Kidney epithelial cell (primary cell): ENCODE measurements at regions not wholly inside any gene's neighbourhood (a gene's known extent, or its start where the extent isn't known, plus 50 kb on each side); places are given as distances from the start of the nearest gene placed in this dataset.
"Not testable (repeated sequence)": the region's sequence is repeated elsewhere in the genome, so short reads cannot be mapped to it uniquely, and the experiment has no call there.

Experiments used
- DNase-seq: peaks from one replicate; pipeline ENCODE4 v3.0.0-alpha.2; 2010; ENCODE audit warnings: low read depth
- H3K27me3 ChIP-seq: 2 replicates; pipeline ENCODE4 v1.6.0; 2011; ENCODE audit warnings: low read length; ENCODE audit not compliant: control insufficient read depth, insufficient read depth
- H3K36me3 ChIP-seq: 2 replicates; pipeline ENCODE4 v1.5.1; 2011; ENCODE audit warnings: low read length; ENCODE audit not compliant: control insufficient read depth, insufficient read depth
- H3K4me3 ChIP-seq: 2 replicates; pipeline ENCODE4 v1.5.1; 2011; ENCODE audit warnings: low read depth, mild to moderate bottlenecking, control low read depth, low read length
- CTCF ChIP-seq: IDR thresholded peaks from 2 replicates; pipeline ENCODE4 v1.5.1; 2011; ENCODE audit warnings: mild to moderate bottlenecking, moderate library complexity, low read length, control low read depth, inconsistent platforms; ENCODE audit not compliant: insufficient read depth, poor library complexity, severe bottlenecking

GRCh38 chr1:200487650-200488049 is 77.8 kb upstream of the ZNF281 start:
- Histone ChIP-seq H3K4me3 (no peak overlapping the region), H3K36me3 (no peaks in the 10 kb centered on the region), H3K27me3 (no peaks in the 10 kb centered on the region)
- DNase-seq = no peak
- no peak for TF ChIP-seq CTCF

- H3K36me3 ChIP-seq = no peaks in the 10 kb centered on the region
- no peak overlapping the region for H3K4me3 ChIP-seq
- no peak for DNase-seq
- H3K27me3 ChIP-seq = no peaks in the 10 kb centered on the region
- TF ChIP-seq CTCF = no peak
Observed at GRCh38 chr1:200486634-200487033, 76.8 kb upstream of the ZNF281 start.

GRCh38 chr1:200484438-200484946 is 74.7 kb upstream of the ZNF281 start:
- not testable (repeated sequence) for H3K36me3 ChIP-seq, H3K27me3 ChIP-seq, H3K4me3 ChIP-seq, DNase-seq

- peak; percentile 99 for DNase-seq
- Histone ChIP-seq H3K27me3 (no peaks in the 10 kb centered on the region), H3K4me3 (no peak overlapping the region), H3K36me3 (no peaks in the 10 kb centered on the region)
- TF ChIP-seq CTCF = no peak
Observed at GRCh38 chr1:200483491-200484143, 73.8 kb upstream of the ZNF281 start.

- no peak overlapping the region for H3K4me3 ChIP-seq
- TF ChIP-seq CTCF = no peak
- DNase-seq = no peak
- H3K27me3 ChIP-seq = no peaks in the 10 kb centered on the region
- no peaks in the 10 kb centered on the region for H3K36me3 ChIP-seq
Observed at GRCh38 chr1:200480964-200481363, 71.1 kb upstream of the ZNF281 start.

DNA sequence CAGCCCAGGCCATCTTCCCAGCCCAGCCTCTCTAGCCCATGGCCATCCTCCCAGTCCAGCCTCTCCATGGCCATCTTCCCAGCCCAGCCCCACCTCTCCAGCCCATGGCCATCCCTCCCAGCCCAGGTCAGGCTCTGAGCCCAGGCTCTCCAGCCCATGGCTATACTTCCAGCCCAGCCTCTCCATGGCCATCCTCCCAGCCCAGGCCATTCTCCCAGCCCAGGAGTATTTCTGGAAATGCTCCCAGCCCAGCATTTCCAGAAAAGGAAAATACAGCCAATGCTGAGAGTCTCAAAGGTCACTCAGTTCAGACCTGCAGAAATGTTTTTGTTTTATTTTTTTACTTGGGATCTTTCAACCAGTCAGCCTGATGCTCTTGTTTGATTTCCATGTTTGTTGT is 70.0 kb upstream of the ZNF281 start:
- Histone ChIP-seq H3K27me3 (no peaks in the 10 kb centered on the region), H3K4me3 (no peak overlapping the region), H3K36me3 (no peaks in the 10 kb centered on the region)
- no peak for TF ChIP-seq CTCF
- DNase-seq = no peak
